HEK293 (cell line): ENCODE measurements at regions not wholly inside any gene's neighbourhood (a gene's known extent, or its start where the extent isn't known, plus 50 kb on each side); places are given as distances from the start of the nearest gene placed in this dataset.

Experiments
- CTCF ChIA-PET: fragments of 350-600 bp; formaldehyde crosslinking; extraction: SDS; loops from one replicate; lab custom pipeline; 2021; ENCODE audit warnings: antibody characterized with exemption; lab: Yijun Ruan, JAX
- POLR2A ChIA-PET: fragments of 300-600 bp; formaldehyde crosslinking; extraction: SDS; loops from one replicate; lab custom pipeline; 2020; ENCODE audit warnings: antibody characterized with exemption, inconsistent platforms; lab: Yijun Ruan, JAX
- H3K27ac ChIP-seq: fragments of 200-500 bp; sonication (Bioruptor generic); 2 replicates; pipeline ENCODE4 v1.5.1; 2014; ENCODE audit warnings: low read depth, low read length, control low read depth, inconsistent platforms; ENCODE audit errors: extremely low read depth
- H3K36me3 ChIP-seq, 2 experiments: fragments of 200-500 bp in 1 of 2; sonication (Bioruptor generic) in 1 of 2; 1 replicate in 1 of 2; 2 replicates in 1 of 2; pipeline ENCODE4 v1.5.1; 2014 to 2017; ENCODE audit warnings: inconsistent platforms in 2 of 2, low read length in 2 of 2; ENCODE audit not compliant: control insufficient read depth in 2 of 2, insufficient read depth in 1 of 2
- H3K4me1 ChIP-seq: fragments of 200-500 bp; sonication (Bioruptor generic); 2 replicates; pipeline ENCODE4 v1.5.1; 2014; ENCODE audit warnings: mild to moderate bottlenecking, low read length, inconsistent platforms; ENCODE audit not compliant: control insufficient read depth, insufficient read depth
- H3K4me3 ChIP-seq: 2 replicates; pipeline ENCODE4 v1.5.1; 2011; ENCODE audit warnings: low read depth, mild to moderate bottlenecking, control low read depth, low read length, moderate library complexity
- H3K9me3 ChIP-seq: fragments of 200-500 bp; sonication (Bioruptor generic); 2 replicates; pipeline ENCODE4 v1.5.1; 2014; ENCODE audit warnings: low read depth, low read length, inconsistent platforms; ENCODE audit not compliant: control insufficient read depth, insufficient read depth
- GFI1B ChIP-seq: fragments of 450-650 bp; formaldehyde crosslinking; IDR thresholded peaks from 2 replicates; pipeline ENCODE4 v1.5.1; 2016; ENCODE audit warnings: missing biosample characterization, missing genetic modification characterization
- GLIS2 ChIP-seq: fragments of 450-650 bp; formaldehyde crosslinking; IDR thresholded peaks from 2 replicates; pipeline ENCODE4 v1.5.1; 2016; ENCODE audit warnings: missing biosample characterization, missing genetic modification characterization
- HOXD13 ChIP-seq: sonication (generic); formaldehyde crosslinking; IDR thresholded peaks from 2 replicates; pipeline ENCODE4 v1.8.0; 2022; ENCODE audit warnings: missing genetic modification reagents, borderline replicate concordance
- SALL2 ChIP-seq: fragments of 450-650 bp; formaldehyde crosslinking; IDR thresholded peaks from 2 replicates; pipeline ENCODE4 v1.5.0; 2017; ENCODE audit warnings: missing biosample characterization, mild to moderate bottlenecking, missing genetic modification characterization, borderline replicate concordance
- SP3 ChIP-seq: fragments of 450-650 bp; formaldehyde crosslinking; IDR thresholded peaks from 2 replicates; pipeline ENCODE4 v1.5.1; 2016; ENCODE audit warnings: missing biosample characterization, missing genetic modification characterization
- SP7 ChIP-seq: fragments of 450-650 bp; formaldehyde crosslinking; IDR thresholded peaks from 2 replicates; pipeline ENCODE4 v1.5.1; 2016; ENCODE audit warnings: missing biosample characterization, missing genetic modification characterization
- WT1 ChIP-seq: fragments of 450-650 bp; formaldehyde crosslinking; IDR thresholded peaks from 2 replicates; pipeline ENCODE4 v1.5.1; 2016; ENCODE audit warnings: missing biosample characterization, missing genetic modification characterization
- YY1 ChIP-seq: fragments of 450-650 bp; formaldehyde crosslinking; IDR thresholded peaks from 2 replicates; pipeline ENCODE4 v1.5.1; 2018; ENCODE audit warnings: missing biosample characterization, missing genetic modification characterization
- ZBTB20 ChIP-seq: fragments of 450-650 bp; formaldehyde crosslinking; IDR thresholded peaks from 2 replicates; pipeline ENCODE4 v1.5.1; 2016; ENCODE audit warnings: missing biosample characterization, missing genetic modification characterization
- ZNF10 ChIP-seq: fragments of 450-650 bp; formaldehyde crosslinking; IDR thresholded peaks from 2 replicates; pipeline ENCODE4 v1.5.1; 2017; ENCODE audit warnings: missing biosample characterization, missing genetic modification characterization
- ZNF121 ChIP-seq: fragments of 450-650 bp; formaldehyde crosslinking; IDR thresholded peaks from 2 replicates; pipeline ENCODE4 v1.5.1; 2016; ENCODE audit warnings: missing biosample characterization, missing genetic modification characterization
- ZNF157 ChIP-seq: fragments of 450-650 bp; formaldehyde crosslinking; IDR thresholded peaks from 2 replicates; pipeline ENCODE4 v1.5.1; 2016; ENCODE audit warnings: missing biosample characterization, missing genetic modification characterization
- ZNF248 ChIP-seq: fragments of 450-650 bp; formaldehyde crosslinking; IDR thresholded peaks from 2 replicates; pipeline ENCODE4 v1.5.1; 2017; ENCODE audit warnings: missing biosample characterization, missing genetic modification characterization
- ZNF423 ChIP-seq: fragments of 450-650 bp; formaldehyde crosslinking; IDR thresholded peaks from 2 replicates; pipeline ENCODE4 v1.5.1; 2016; ENCODE audit warnings: missing biosample characterization, missing genetic modification characterization
- ZNF529 ChIP-seq: fragments of 450-650 bp; formaldehyde crosslinking; IDR thresholded peaks from 2 replicates; pipeline ENCODE4 v1.5.1; 2017; ENCODE audit warnings: missing genetic modification characterization, missing biosample characterization; ENCODE audit not compliant: insufficient replicate concordance
- ZNF530 ChIP-seq: fragments of 450-650 bp; formaldehyde crosslinking; IDR thresholded peaks from 2 replicates; pipeline ENCODE4 v1.5.1; 2016; ENCODE audit warnings: low read depth, missing biosample characterization, missing genetic modification characterization
- ZNF549 ChIP-seq: fragments of 450-650 bp; IDR thresholded peaks from 2 replicates; pipeline ENCODE4 v1.5.1; 2018; ENCODE audit warnings: missing biosample characterization, missing genetic modification characterization, mild to moderate bottlenecking, inconsistent platforms, moderate library complexity
- ZNF558 ChIP-seq: fragments of 450-650 bp; formaldehyde crosslinking; IDR thresholded peaks from 2 replicates; pipeline ENCODE4 v1.5.1; 2016; ENCODE audit warnings: missing biosample characterization, missing genetic modification characterization
- ZNF560 ChIP-seq: fragments of 450-650 bp; formaldehyde crosslinking; IDR thresholded peaks from 2 replicates; pipeline ENCODE4 v1.5.1; 2017; ENCODE audit warnings: missing biosample characterization, missing genetic modification characterization, borderline replicate concordance
- ZNF747 ChIP-seq: fragments of 450-650 bp; formaldehyde crosslinking; IDR thresholded peaks from 2 replicates; pipeline ENCODE4 v1.5.1; 2016; ENCODE audit warnings: missing biosample characterization, missing genetic modification characterization
- ZNF768 ChIP-seq: fragments of 450-650 bp; formaldehyde crosslinking; IDR thresholded peaks from 2 replicates; pipeline ENCODE4 v1.5.1; 2018; ENCODE audit warnings: missing biosample characterization, mild to moderate bottlenecking, missing genetic modification characterization
- TF ChIP-seq, protein P1 (sequence below): fragments of 450-650 bp; formaldehyde crosslinking; IDR thresholded peaks from 2 replicates; pipeline ENCODE4 v1.5.1; 2016; ENCODE audit warnings: missing biosample characterization, missing genetic modification characterization
- TF ChIP-seq, protein P2 (sequence below): fragments of 450-650 bp; formaldehyde crosslinking; IDR thresholded peaks from 2 replicates; pipeline ENCODE4 v1.5.1; 2016; ENCODE audit warnings: missing biosample characterization, missing genetic modification characterization
- TF ChIP-seq, protein P3 (sequence below): fragments of 450-650 bp; formaldehyde crosslinking; IDR thresholded peaks from 2 replicates; pipeline ENCODE4 v1.5.1; 2016; ENCODE audit warnings: missing biosample characterization, missing genetic modification characterization
- TF ChIP-seq, protein P4 (sequence below): fragments of 450-650 bp; formaldehyde crosslinking; IDR thresholded peaks from 2 replicates; pipeline ENCODE4 v1.5.1; 2016; ENCODE audit warnings: missing biosample characterization, missing genetic modification characterization

DNA sequence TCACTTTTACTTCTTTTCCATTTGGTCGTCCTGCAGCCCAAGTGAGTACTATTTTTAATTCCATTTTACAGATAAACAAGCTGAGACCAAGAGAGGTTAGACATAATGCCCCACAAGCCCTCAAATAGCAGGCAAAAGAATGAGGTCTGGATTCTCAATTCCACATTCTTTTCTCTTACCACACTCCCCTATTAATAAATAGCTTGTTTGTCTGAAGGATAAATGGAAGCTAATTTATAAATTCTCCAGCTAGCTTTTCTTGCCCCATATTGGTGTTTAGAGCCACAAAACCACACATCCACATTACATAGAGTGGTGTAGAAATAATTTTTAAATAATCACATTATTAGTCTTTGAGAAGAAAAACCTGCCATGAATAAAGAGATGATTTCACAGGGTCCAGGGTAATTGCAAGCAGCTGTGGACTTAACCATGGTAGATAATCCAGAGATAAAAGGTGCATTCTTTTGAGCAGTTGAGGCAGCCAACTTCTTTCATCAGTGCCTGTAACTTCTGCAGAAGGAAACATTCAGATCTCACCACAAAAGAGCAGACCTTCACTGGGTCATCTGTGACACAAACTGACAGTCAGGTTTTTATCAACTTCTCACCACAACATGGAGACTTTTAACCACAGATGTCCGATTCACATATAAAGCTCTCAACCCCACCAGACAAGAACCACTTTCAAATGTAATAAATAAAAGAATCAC lies 313.4 kb upstream of the STT3B start:
- H3K36me3 ChIP-seq, result no peaks in the 10 kb centered on the region
- H3K4me3 ChIP-seq, result no peak overlapping the region
- no peak overlapping the region for H3K27ac ChIP-seq
- POLR2A ChIA-PET, result no interaction called here
- TF ChIP-seq, protein P1, sequence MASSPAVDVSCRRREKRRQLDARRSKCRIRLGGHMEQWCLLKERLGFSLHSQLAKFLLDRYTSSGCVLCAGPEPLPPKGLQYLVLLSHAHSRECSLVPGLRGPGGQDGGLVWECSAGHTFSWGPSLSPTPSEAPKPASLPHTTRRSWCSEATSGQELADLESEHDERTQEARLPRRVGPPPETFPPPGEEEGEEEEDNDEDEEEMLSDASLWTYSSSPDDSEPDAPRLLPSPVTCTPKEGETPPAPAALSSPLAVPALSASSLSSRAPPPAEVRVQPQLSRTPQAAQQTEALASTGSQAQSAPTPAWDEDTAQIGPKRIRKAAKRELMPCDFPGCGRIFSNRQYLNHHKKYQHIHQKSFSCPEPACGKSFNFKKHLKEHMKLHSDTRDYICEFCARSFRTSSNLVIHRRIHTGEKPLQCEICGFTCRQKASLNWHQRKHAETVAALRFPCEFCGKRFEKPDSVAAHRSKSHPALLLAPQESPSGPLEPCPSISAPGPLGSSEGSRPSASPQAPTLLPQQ (tag by site-specific recombination), result no peak
- no peak for TF ChIP-seq YY1
- no peak for TF ChIP-seq ZNF747 (tag by site-specific recombination)
- TF ChIP-seq SP7 (tag by site-specific recombination), result no peak
- TF ChIP-seq GFI1B, result no peak
- no peak for TF ChIP-seq ZNF121
- CTCF ChIA-PET, result interaction anchor here (0.7 kb wide), 1 partner anchor 24 kb away, joined by 3 read pairs; no protein-coding TSS in a partner anchor
- no peaks in the 10 kb centered on the region for H3K9me3 ChIP-seq
- no peaks in the 10 kb centered on the region for H3K4me1 ChIP-seq

DNA sequence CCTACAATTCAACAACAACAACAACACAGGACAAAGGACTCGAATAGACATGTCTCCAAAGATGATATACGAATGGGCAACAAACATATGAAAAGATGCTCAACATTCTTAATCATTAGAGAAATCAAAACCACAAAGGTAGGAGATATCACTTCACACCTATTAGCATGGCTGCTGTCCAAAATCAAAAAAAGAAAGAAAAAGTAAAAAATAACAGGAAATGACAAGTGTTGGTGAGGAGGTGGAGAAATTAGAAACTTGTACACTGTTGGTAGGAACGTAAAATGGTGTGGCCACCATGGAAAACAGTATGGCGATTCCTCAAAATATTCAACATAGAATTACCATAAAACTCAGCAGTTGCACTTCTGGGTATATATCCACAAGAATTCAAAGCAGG lies 312.3 kb upstream of the STT3B start:
- CTCF ChIA-PET, result no interaction called here
- H3K36me3 ChIP-seq, result no peaks in the 10 kb centered on the region
- no peaks in the 10 kb centered on the region for H3K4me1 ChIP-seq
- H3K4me3 ChIP-seq, result no peak overlapping the region
- TF ChIP-seq SALL2 (tag by site-specific recombination), result no peak
- TF ChIP-seq, protein P2, sequence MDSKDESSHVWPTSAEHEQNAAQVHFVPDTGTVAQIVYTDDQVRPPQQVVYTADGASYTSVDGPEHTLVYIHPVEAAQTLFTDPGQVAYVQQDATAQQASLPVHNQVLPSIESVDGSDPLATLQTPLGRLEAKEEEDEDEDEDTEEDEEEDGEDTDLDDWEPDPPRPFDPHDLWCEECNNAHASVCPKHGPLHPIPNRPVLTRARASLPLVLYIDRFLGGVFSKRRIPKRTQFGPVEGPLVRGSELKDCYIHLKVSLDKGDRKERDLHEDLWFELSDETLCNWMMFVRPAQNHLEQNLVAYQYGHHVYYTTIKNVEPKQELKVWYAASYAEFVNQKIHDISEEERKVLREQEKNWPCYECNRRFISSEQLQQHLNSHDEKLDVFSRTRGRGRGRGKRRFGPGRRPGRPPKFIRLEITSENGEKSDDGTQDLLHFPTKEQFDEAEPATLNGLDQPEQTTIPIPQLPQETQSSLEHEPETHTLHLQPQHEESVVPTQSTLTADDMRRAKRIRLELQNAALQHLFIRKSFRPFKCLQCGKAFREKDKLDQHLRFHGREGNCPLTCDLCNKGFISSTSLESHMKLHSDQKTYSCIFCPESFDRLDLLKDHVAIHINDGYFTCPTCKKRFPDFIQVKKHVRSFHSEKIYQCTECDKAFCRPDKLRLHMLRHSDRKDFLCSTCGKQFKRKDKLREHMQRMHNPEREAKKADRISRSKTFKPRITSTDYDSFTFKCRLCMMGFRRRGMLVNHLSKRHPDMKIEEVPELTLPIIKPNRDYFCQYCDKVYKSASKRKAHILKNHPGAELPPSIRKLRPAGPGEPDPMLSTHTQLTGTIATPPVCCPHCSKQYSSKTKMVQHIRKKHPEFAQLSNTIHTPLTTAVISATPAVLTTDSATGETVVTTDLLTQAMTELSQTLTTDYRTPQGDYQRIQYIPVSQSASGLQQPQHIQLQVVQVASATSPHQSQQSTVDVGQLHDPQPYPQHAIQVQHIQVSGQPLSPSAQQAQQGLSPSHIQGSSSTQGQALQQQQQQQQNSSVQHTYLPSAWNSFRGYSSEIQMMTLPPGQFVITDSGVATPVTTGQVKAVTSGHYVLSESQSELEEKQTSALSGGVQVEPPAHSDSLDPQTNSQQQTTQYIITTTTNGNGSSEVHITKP (tag by site-specific recombination), result no peak
- TF ChIP-seq ZNF529 (tag by site-specific recombination), result no peak
- no peak for TF ChIP-seq ZNF558 (tag by site-specific recombination)
- no peak for TF ChIP-seq ZBTB20 (tag by site-specific recombination)
- TF ChIP-seq ZNF157 (tag by site-specific recombination), result no peak
- TF ChIP-seq, protein P3, sequence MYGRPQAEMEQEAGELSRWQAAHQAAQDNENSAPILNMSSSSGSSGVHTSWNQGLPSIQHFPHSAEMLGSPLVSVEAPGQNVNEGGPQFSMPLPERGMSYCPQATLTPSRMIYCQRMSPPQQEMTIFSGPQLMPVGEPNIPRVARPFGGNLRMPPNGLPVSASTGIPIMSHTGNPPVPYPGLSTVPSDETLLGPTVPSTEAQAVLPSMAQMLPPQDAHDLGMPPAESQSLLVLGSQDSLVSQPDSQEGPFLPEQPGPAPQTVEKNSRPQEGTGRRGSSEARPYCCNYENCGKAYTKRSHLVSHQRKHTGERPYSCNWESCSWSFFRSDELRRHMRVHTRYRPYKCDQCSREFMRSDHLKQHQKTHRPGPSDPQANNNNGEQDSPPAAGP (tag by site-specific recombination), result no peak
- TF ChIP-seq ZNF747 (tag by site-specific recombination), result no peak
- POLR2A ChIA-PET, result no interaction called here
- H3K27ac ChIP-seq, result no peak overlapping the region
- no peaks in the 10 kb centered on the region for H3K9me3 ChIP-seq

DNA sequence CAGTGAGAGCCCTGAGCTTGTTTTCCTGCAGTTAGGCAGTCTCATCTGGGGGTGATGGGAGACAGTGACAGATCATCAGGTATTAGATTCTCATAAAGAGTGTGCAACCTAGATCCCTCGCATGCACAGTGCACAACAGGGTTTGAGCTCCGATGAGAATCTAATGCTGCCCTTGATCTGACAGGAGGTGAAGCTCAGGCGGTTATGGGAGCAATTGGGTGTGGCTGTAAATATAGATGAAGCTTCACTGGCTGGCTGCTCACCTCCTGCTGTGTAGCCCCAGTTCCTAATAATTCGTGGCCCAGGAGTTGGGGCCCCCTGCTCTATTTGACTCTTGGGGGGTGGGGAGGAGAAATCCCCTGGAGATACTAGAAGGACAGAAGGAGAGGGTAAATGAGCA lies 309.4 kb upstream of the STT3B start:
- Histone ChIP-seq H3K4me3 (no peak overlapping the region), H3K4me1 (no peaks in the 10 kb centered on the region), H3K36me3 (no peaks in the 10 kb centered on the region), H3K27ac (no peak overlapping the region), H3K9me3 (no peaks in the 10 kb centered on the region)
- ChIA-PET CTCF (no interaction called here), POLR2A (no interaction called here)
- TF ChIP-seq ZNF560 (no peak), SP3 (tag by site-specific recombination) (no peak), ZNF248 (no peak), ZNF530 (no peak), ZNF768 (no peak), GLIS2 (tag by site-specific recombination) (no peak), ZNF549 (no peak), WT1 (tag by site-specific recombination) (no peak), ZNF10 (tag by site-specific recombination) (no peak), ZNF423 (tag by site-specific recombination) (no peak), HOXD13 (no peak)
- TF ChIP-seq, protein P4, sequence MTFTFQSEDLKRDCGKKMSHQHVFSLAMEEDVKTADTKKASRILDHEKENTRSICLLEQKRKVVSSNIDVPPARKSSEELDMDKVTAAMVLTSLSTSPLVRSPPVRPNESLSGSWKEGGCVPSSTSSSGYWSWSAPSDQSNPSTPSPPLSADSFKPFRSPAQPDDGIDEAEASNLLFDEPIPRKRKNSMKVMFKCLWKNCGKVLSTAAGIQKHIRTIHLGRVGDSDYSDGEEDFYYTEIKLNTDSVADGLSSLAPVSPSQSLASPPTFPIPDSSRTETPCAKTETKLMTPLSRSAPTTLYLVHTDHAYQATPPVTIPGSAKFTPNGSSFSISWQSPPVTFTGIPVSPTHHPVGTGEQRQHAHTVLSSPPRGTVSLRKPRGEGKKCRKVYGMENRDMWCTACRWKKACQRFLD (tag by site-specific recombination), result no peak
